Ascending aorta (tissue), 2 donors: ENCODE measurements at regions not wholly inside any gene's neighbourhood (a gene's known extent, or its start where the extent isn't known, plus 50 kb on each side); places are given as distances from the start of the nearest gene placed in this dataset.

Experiments
- DNase-seq, 2 donors: peaks; one replicate each; pipeline ENCODE4 v3.0.0-alpha.2; 2019; ENCODE audit warnings: low spot score in 2 of 2
- H3K27ac ChIP-seq, 2 donors: fragments of 200-600 bp; sonication (generic); one replicate each; pipeline ENCODE4 v1.5.1; 2016 to 2017; ENCODE audit warnings: mild to moderate bottlenecking in 1 of 2
- H3K27me3 ChIP-seq: fragments of 200-600 bp; sonication (generic); one replicate; pipeline ENCODE4 v1.5.1; 2017
- H3K36me3 ChIP-seq, 2 donors: fragments of 200-600 bp; sonication (generic); one replicate each; pipeline ENCODE4 v1.5.1; 2016
- H3K4me1 ChIP-seq, 2 donors: fragments of 200-600 bp; sonication (generic); one replicate each; pipeline ENCODE4 v1.5.1; 2016 to 2017; ENCODE audit warnings: mild to moderate bottlenecking in 1 of 2
- H3K4me3 ChIP-seq, 2 donors: fragments of 200-600 bp; sonication (generic); one replicate each; pipeline ENCODE4 v1.5.1; 2016 to 2017; ENCODE audit warnings: mild to moderate bottlenecking in 1 of 2
- H3K9me3 ChIP-seq, 2 donors: fragments of 200-600 bp; sonication (generic); one replicate each; pipeline ENCODE4 v1.5.1; 2016
- CTCF ChIP-seq, 3 experiments: fragments of 200-600 bp in 2 of 3; fragments of 450-650 bp in 1 of 3; sonication (generic) in 2 of 3; IDR thresholded peaks; one replicate each; pipeline ENCODE4 v1.5.1; 2016 to 2019; ENCODE audit warnings: antibody characterized with exemption in 3 of 3, mild to moderate bottlenecking in 1 of 3, moderate library complexity in 1 of 3
- intact Hi-C: fragments of 100-400 bp; cut with DNase I; formaldehyde crosslinking; loops from one replicate; pipeline ENCODE4 v1.15.1; 2023

DNA sequence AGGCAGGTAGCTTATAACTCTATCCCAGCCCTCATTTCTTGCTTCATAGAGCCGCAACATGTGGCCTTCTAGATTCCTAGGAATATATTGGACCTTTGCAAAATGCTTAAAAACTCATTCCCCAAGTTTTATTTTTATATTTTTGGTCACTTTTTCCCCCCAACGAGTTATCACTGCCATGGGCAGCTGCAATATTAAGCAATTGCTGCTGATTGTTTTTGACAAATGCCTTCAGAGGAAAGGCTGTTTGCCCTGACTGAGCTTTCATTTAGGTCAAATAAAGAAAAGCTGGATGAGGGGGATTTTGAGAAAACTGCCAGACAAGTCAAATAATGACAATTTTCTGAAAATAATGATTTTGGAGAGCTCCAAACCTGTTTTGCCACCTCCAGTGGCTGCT lies 976.9 kb upstream of the MBL2 start:
- intact Hi-C loops, result no loop called here
- DNase-seq, result no peak

GRCh38 chr10:53748319-53748718 lies 975.7 kb upstream of the MBL2 start:
- no peak overlapping the region for H3K27ac ChIP-seq
- TF ChIP-seq CTCF (IDR thresholded peaks at IDR 0.05), result no peak
- intact Hi-C loops, result no loop called here
- H3K9me3 ChIP-seq, result no peaks in the 10 kb centered on the region
- DNase-seq, result no peak
- no peak overlapping the region for H3K4me3 ChIP-seq
- no peaks in the 10 kb centered on the region for H3K4me1 ChIP-seq
- H3K36me3 ChIP-seq, result no peaks in the 10 kb centered on the region
- no peaks in the 10 kb centered on the region for H3K27me3 ChIP-seq

More for the DNA sequence above, 976.9 kb upstream of the MBL2 start:
- H3K27me3 ChIP-seq, result no peaks in the 10 kb centered on the region
- no peaks in the 10 kb centered on the region for H3K9me3 ChIP-seq
- H3K4me1 ChIP-seq, result no peaks in the 10 kb centered on the region
- TF ChIP-seq CTCF (IDR thresholded peaks at IDR 0.05), result no peak
- H3K4me3 ChIP-seq, result no peak overlapping the region
- H3K36me3 ChIP-seq, result no peaks in the 10 kb centered on the region
- no peak overlapping the region for H3K27ac ChIP-seq

DNA sequence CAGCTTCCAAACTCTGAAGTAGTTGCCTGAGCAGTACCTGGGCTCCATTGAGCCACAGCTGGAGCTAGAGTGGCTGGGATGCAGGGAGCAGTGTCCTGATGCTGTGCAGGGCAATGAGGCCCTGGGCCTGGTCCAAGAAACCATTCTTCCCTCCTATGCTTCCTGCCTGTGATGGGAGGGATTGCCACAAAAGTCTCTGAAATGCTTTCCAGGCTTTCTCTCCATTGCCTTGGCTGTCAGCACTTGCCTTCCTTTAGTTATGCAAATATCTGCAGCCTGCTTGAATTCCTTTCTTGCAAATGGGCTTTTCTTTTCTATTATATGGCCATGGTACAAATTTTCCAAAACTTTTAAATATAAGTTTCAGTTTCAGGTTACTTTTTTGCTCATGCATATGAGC lies 972.2 kb upstream of the MBL2 start:
- intact Hi-C loops, result no loop called here

GRCh38 chr10:53744176-53744575 lies 971.6 kb upstream of the MBL2 start:
- H3K9me3 ChIP-seq, result no peaks in the 10 kb centered on the region
- H3K27me3 ChIP-seq, result no peaks in the 10 kb centered on the region
- no peaks in the 10 kb centered on the region for H3K4me1 ChIP-seq
- no peaks in the 10 kb centered on the region for H3K36me3 ChIP-seq
- DNase-seq, result no peak
- H3K4me3 ChIP-seq, result no peak overlapping the region
- no peak for TF ChIP-seq CTCF (IDR thresholded peaks at IDR 0.05)
- intact Hi-C loops, result no loop called here
- H3K27ac ChIP-seq, result no peak overlapping the region

More for the DNA sequence above, 972.2 kb upstream of the MBL2 start:
- Histone ChIP-seq H3K4me3 (no peak overlapping the region), H3K36me3 (no peaks in the 10 kb centered on the region), H3K27ac (no peak overlapping the region), H3K9me3 (no peaks in the 10 kb centered on the region), H3K27me3 (no peaks in the 10 kb centered on the region), H3K4me1 (no peaks in the 10 kb centered on the region)
- no peak for TF ChIP-seq CTCF (IDR thresholded peaks at IDR 0.05)
- DNase-seq, result no peak

- DNase-seq, result no peak
- intact Hi-C loops, result no loop called here
- no peak overlapping the region for H3K4me3 ChIP-seq
- H3K4me1 ChIP-seq, result no peaks in the 10 kb centered on the region
- H3K27me3 ChIP-seq, result no peaks in the 10 kb centered on the region
- no peaks in the 10 kb centered on the region for H3K36me3 ChIP-seq
- no peak overlapping the region for H3K27ac ChIP-seq
- TF ChIP-seq CTCF (IDR thresholded peaks at IDR 0.05), result no peak
- H3K9me3 ChIP-seq, result no peaks in the 10 kb centered on the region
Measured at GRCh38 chr10:53737132-53737531, 964.5 kb upstream of the MBL2 start.

DNA sequence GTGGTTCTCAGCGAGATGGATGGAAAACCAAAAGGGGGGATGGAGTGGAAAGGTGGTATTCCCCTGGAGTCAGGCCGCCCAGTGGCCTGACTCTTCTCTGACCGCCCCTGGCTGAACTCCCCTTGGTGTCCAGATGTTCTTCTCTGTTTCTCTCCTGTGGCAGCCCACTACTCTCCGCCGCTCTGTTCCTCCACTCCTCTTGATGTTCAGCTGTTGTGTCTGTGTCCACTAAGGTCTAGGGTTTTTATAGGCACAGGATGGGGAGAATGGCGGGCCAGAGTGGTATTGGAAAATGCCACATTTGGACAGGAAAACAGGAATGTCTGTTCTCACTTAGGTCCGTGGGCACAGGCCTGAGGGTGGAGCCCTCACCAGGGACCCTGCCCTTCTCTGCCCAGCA lies 954.3 kb upstream of the MBL2 start:
- TF ChIP-seq CTCF (IDR thresholded peaks at IDR 0.05), result no peak
- no peaks in the 10 kb centered on the region for H3K9me3 ChIP-seq
- H3K4me3 ChIP-seq, result no peak overlapping the region
- no peak for DNase-seq
- no peak overlapping the region for H3K27ac ChIP-seq
- intact Hi-C loops, result no loop called here
- no peaks in the 10 kb centered on the region for H3K4me1 ChIP-seq
- H3K27me3 ChIP-seq, result no peaks in the 10 kb centered on the region
- no peaks in the 10 kb centered on the region for H3K36me3 ChIP-seq
